GM21737 (cell line): ENCODE measurements at regions not wholly inside any gene's neighbourhood (a gene's known extent, or its start where the extent isn't known, plus 50 kb on each side); places are given as distances from the start of the nearest gene placed in this dataset.

Experiments used
- ATAC-seq: cut with Tn5 transposase; IDR thresholded peaks from one replicate; pipeline ENCODE4 v1.9.1; 2021; ENCODE audit warnings: mild to moderate bottlenecking, moderate library complexity; ENCODE audit not compliant: unreplicated experiment

- no peak for ATAC-seq
Observed at GRCh38 chr5:10853154-10853553, 92.1 kb upstream of the DAP start.

GRCh38 chr5:10849278-10849677 is 88.2 kb upstream of the DAP start:
- no peak for ATAC-seq

- ATAC-seq: no peak
Observed at GRCh38 chr5:10844016-10844415, 83.0 kb upstream of the DAP start.

GRCh38 chr5:10842823-10843222 is 81.8 kb upstream of the DAP start:
- ATAC-seq: no peak

GRCh38 chr5:10839916-10840599 is 79.0 kb upstream of the DAP start:
- no peak for ATAC-seq

GRCh38 chr5:10839118-10839517 is 78.1 kb upstream of the DAP start:
- ATAC-seq: no peak

- no peak for ATAC-seq
Observed at GRCh38 chr5:10838038-10838437, 77.0 kb upstream of the DAP start.

- ATAC-seq: no peak
Observed at GRCh38 chr5:10836986-10837385, 76.0 kb upstream of the DAP start.

- ATAC-seq: no peak
Observed at GRCh38 chr5:10834695-10835094, 73.7 kb upstream of the DAP start.

GRCh38 chr5:10832987-10833386 is 72.0 kb upstream of the DAP start:
- no peak for ATAC-seq

- ATAC-seq: no peak
Observed at GRCh38 chr5:10832421-10832820, 71.4 kb upstream of the DAP start.

- no peak for ATAC-seq
Observed at GRCh38 chr5:10831419-10831818, 70.4 kb upstream of the DAP start.

GRCh38 chr5:10828241-10828640 is 67.2 kb upstream of the DAP start:
- no peak for ATAC-seq

GRCh38 chr5:10827571-10827970 is 66.5 kb upstream of the DAP start:
- no peak for ATAC-seq

- no peak for ATAC-seq
Observed at GRCh38 chr5:10826971-10827370, 65.9 kb upstream of the DAP start.

GRCh38 chr5:10825897-10826644 is 65.0 kb upstream of the DAP start:
- no peak for ATAC-seq

GRCh38 chr5:10812218-10812617 is 51.2 kb upstream of the DAP start:
- ATAC-seq: no peak
